ENCODE measurements at regions not wholly inside any gene's neighbourhood (a gene's known extent, or its start where the extent isn't known, plus 50 kb on each side); places are given as distances from the start of the nearest gene placed in this dataset.

GRCh38 chr12:4024701-4025100 is 151.5 kb upstream of the PARP11 start:
- no peak for DNase-seq (ENCODE audit: low spot score)

GRCh38 chr12:4015225-4016091 is 142.3 kb upstream of the PARP11 start:
- no peak for DNase-seq (ENCODE audit: low spot score)

GRCh38 chr12:4014858-4015224 is 141.6 kb upstream of the PARP11 start:
- no peak for DNase-seq (ENCODE audit: low spot score)

- DNase-seq (ENCODE audit: low spot score) = no peak
Observed at GRCh38 chr12:4014444-4014843, 141.2 kb upstream of the PARP11 start.

- no peak for DNase-seq (ENCODE audit: low spot score)
Observed at GRCh38 chr12:4012977-4013968, 140.1 kb upstream of the PARP11 start.

GRCh38 chr12:4012073-4012472 is 138.9 kb upstream of the PARP11 start:
- DNase-seq (ENCODE audit: low spot score) = no peak

- no peak for DNase-seq (ENCODE audit: low spot score)
Observed at GRCh38 chr12:4011597-4011996, 138.4 kb upstream of the PARP11 start.

- DNase-seq (ENCODE audit: low spot score) = no peak
Observed at GRCh38 chr12:4009979-4010704, 136.9 kb upstream of the PARP11 start.

- no peak for DNase-seq (ENCODE audit: low spot score)
Observed at GRCh38 chr12:4006743-4007142, 133.5 kb upstream of the PARP11 start.

GRCh38 chr12:4005851-4006430 is 132.7 kb upstream of the PARP11 start:
- no peak for DNase-seq (ENCODE audit: low spot score)

GRCh38 chr12:4003576-4003975 is 130.4 kb upstream of the PARP11 start:
- DNase-seq (ENCODE audit: low spot score) = no peak

GRCh38 chr12:4002601-4003000 is 129.4 kb upstream of the PARP11 start:
- DNase-seq (ENCODE audit: low spot score) = no peak

GRCh38 chr12:4001841-4002240 is 128.6 kb upstream of the PARP11 start:
- no peak for DNase-seq (ENCODE audit: low spot score)

GRCh38 chr12:4001031-4001430 is 127.8 kb upstream of the PARP11 start:
- DNase-seq (ENCODE audit: low spot score) = no peak

- DNase-seq (ENCODE audit: low spot score) = no peak
Observed at GRCh38 chr12:3999904-4000303, 126.7 kb upstream of the PARP11 start.

GRCh38 chr12:3998968-3999792 is 126.0 kb upstream of the PARP11 start:
- DNase-seq (ENCODE audit: low spot score) = no peak

- DNase-seq (ENCODE audit: low spot score) = no peak
Observed at GRCh38 chr12:3998397-3998796, 125.2 kb upstream of the PARP11 start.

- DNase-seq (ENCODE audit: low spot score) = no peak
Observed at GRCh38 chr12:3996322-3996721, 123.1 kb upstream of the PARP11 start.

- DNase-seq (ENCODE audit: low spot score) = no peak
Observed at GRCh38 chr12:3995306-3995705, 122.1 kb upstream of the PARP11 start.

GRCh38 chr12:3994500-3994899 is 121.3 kb upstream of the PARP11 start:
- no peak for DNase-seq (ENCODE audit: low spot score)

GRCh38 chr12:3992945-3993344 is 119.7 kb upstream of the PARP11 start:
- no peak for DNase-seq (ENCODE audit: low spot score)
